CD4-positive, alpha-beta T cell (primary cell): ENCODE measurements at regions not wholly inside any gene's neighbourhood (a gene's known extent, or its start where the extent isn't known, plus 50 kb on each side); places are given as distances from the start of the nearest gene placed in this dataset.

ENCODE experiments used
- ATAC-seq: fragments of 200-7000 bp; cut with Tn5 transposase; one replicate; pipeline ENCODE4 v1.10.0; 2022; ENCODE audit warnings: mild to moderate bottlenecking; ENCODE audit not compliant: poor library complexity
- CTCF ChIA-PET: fragments of 350-600 bp; sonication (Branson Sonifier 250); formaldehyde crosslinking; loops from one replicate; lab custom pipeline; 2021; ENCODE audit warnings: antibody characterized with exemption, inconsistent platforms; lab: Charles Lee
- POLR2A ChIA-PET: fragments of 350-600 bp; sonication (Branson Sonifier 250); formaldehyde crosslinking; loops from one replicate; lab custom pipeline; 2021; ENCODE audit warnings: antibody characterized with exemption, inconsistent platforms; lab: Charles Lee
- DNase-seq, 14 experiments: peaks; one replicate each; pipeline ENCODE4 v3.0.0-alpha.2; 2013 to 2020; ENCODE audit warnings: mixed read lengths in 2 of 14
- H3K27ac ChIP-seq, 2 donors: one replicate each; pipeline versions ENCODE4 v1.5.1 to v1.7.0; 2013; ENCODE audit warnings: low read length in 2 of 2, low read depth in 1 of 2, mild to moderate bottlenecking in 1 of 2
- H3K27me3 ChIP-seq, 2 experiments: 1 replicate in 1 of 2; 2 replicates in 1 of 2; pipeline versions ENCODE4 v1.6.1 to v1.7.0; 2013; ENCODE audit warnings: low read length in 2 of 2, control low read depth in 1 of 2, mild to moderate bottlenecking in 1 of 2, moderate library complexity in 1 of 2; ENCODE audit not compliant: insufficient read depth in 2 of 2, control insufficient read depth in 1 of 2
- H3K36me3 ChIP-seq: one replicate; pipeline ENCODE4 v1.6.1; 2013; ENCODE audit warnings: low read length, control low read depth; ENCODE audit not compliant: insufficient read depth
- H3K4me1 ChIP-seq: one replicate; pipeline ENCODE4 v1.6.1; 2013; ENCODE audit warnings: low read length, control low read depth; ENCODE audit not compliant: insufficient read depth
- H3K4me3 ChIP-seq: one replicate; pipeline ENCODE4 v1.5.1; 2013; ENCODE audit warnings: mild to moderate bottlenecking, low read length, moderate library complexity
- H3K9me3 ChIP-seq, 2 experiments: 1 replicate in 1 of 2; 2 replicates in 1 of 2; pipeline versions ENCODE4 v1.6.1 to v1.7.0; 2013; ENCODE audit warnings: low read length in 2 of 2, mild to moderate bottlenecking in 2 of 2, control low read depth in 1 of 2, moderate library complexity in 1 of 2; ENCODE audit not compliant: control insufficient read depth in 1 of 2, insufficient read depth in 1 of 2
- H3K27ac Mint-ChIP-seq: one replicate; pipeline ENCODE4 v1.8.0; 2020; ENCODE audit warnings: mixed read lengths
- H3K27me3 Mint-ChIP-seq: one replicate; pipeline ENCODE4 v1.8.0; 2021; ENCODE audit warnings: mixed read lengths
- H3K36me3 Mint-ChIP-seq: one replicate; pipeline ENCODE4 v1.8.0; 2021; ENCODE audit warnings: low read depth, mixed read lengths
- H3K4me1 Mint-ChIP-seq: one replicate; pipeline ENCODE4 v1.8.0; 2021; ENCODE audit warnings: low read depth, mixed read lengths
- H3K4me3 Mint-ChIP-seq: one replicate; pipeline ENCODE4 v1.8.0; 2020; ENCODE audit warnings: mild to moderate bottlenecking, mixed read lengths
- H3K9me3 Mint-ChIP-seq: one replicate; pipeline ENCODE4 v1.8.0; 2020; ENCODE audit warnings: mixed read lengths
- CTCF ChIP-seq: fragments of 200-600 bp; IDR thresholded peaks from one replicate; pipeline ENCODE4 v1.8.0; 2022; ENCODE audit warnings: antibody characterized with exemption, mild to moderate bottlenecking
- intact Hi-C, 2 experiments: fragments of 100-400 bp; cut with DNase I in 1 of 2; cut with micrococcal nuclease in 1 of 2; formaldehyde crosslinking; loops; one replicate each; pipeline versions ENCODE4 v1.15.1 to v1.9.0; 2023 to 2025; cut with DNase I, micrococcal nuclease

- no peak for ATAC-seq
- H3K4me3 Mint-ChIP-seq: no peak overlapping the region
- H3K27ac ChIP-seq: no peak overlapping the region
- no peaks in the 10 kb centered on the region for H3K9me3 Mint-ChIP-seq
- no peaks in the 10 kb centered on the region for H3K36me3 ChIP-seq
- no peaks in the 10 kb centered on the region for H3K36me3 Mint-ChIP-seq
- no peak for DNase-seq
- H3K4me1 ChIP-seq: no peaks in the 10 kb centered on the region
- intact Hi-C loops: no loop called here
- TF ChIP-seq CTCF: no peak
- ChIA-PET CTCF (no interaction called here), POLR2A (no interaction called here)
- no peaks in the 10 kb centered on the region for H3K9me3 ChIP-seq
- no peak overlapping the region for H3K27ac Mint-ChIP-seq
- H3K27me3 ChIP-seq: no peaks in the 10 kb centered on the region
- H3K27me3 Mint-ChIP-seq: peaks cover 23% of the 10 kb centered on the region
- H3K4me1 Mint-ChIP-seq: no peaks in the 10 kb centered on the region
- H3K4me3 ChIP-seq: no peak overlapping the region
Measured at GRCh38 chr5:118778941-118779340, 209.4 kb downstream of the DTWD2 start.

DNA sequence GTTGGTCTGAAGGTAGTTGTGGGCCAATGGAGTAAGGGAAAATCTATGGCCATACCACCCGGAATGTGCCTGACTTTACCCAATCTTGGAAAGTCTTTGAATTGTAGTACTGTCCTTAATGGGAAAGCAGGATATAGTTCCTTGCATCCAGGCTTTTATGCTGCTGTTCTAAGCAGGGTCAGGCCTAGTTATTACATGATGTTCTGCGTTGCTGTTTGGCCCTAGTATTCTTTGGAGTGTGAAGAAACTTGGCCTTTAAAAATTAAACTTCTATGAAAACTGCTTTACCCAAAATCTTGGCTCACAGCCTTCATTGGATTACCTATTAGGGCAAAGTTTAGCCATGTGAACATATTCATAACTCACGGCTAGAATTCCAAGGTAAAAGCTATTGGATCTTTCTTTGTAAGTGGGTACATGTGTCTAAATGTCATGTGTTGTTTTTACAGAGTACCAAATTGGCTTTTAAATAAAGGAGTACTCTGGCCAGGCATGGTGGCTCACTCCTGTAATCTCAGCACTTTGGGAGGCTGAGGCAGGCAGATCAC lies 211.1 kb downstream of the DTWD2 start:
- no peak for ATAC-seq
- Histone ChIP-seq H3K27ac (no peak overlapping the region), H3K4me1 (no peaks in the 10 kb centered on the region), H3K9me3 (no peaks in the 10 kb centered on the region), H3K27me3 (no peaks in the 10 kb centered on the region), H3K36me3 (no peaks in the 10 kb centered on the region), H3K4me3 (no peak overlapping the region)
- H3K4me1 Mint-ChIP-seq: no peaks in the 10 kb centered on the region
- H3K27me3 Mint-ChIP-seq: peaks cover 19% of the 10 kb centered on the region
- ChIA-PET POLR2A (no interaction called here), CTCF (no interaction called here)
- intact Hi-C loops: no loop called here
- TF ChIP-seq CTCF: no peak
- no peak for DNase-seq
- H3K4me3 Mint-ChIP-seq: no peak overlapping the region
- H3K9me3 Mint-ChIP-seq: no peaks in the 10 kb centered on the region
- H3K36me3 Mint-ChIP-seq: no peaks in the 10 kb centered on the region
- H3K27ac Mint-ChIP-seq: no peak overlapping the region

GRCh38 chr5:118776755-118777154 lies 211.6 kb downstream of the DTWD2 start:
- no peak for TF ChIP-seq CTCF
- no peak overlapping the region for H3K4me3 ChIP-seq
- CTCF ChIA-PET: no interaction called here
- H3K27ac Mint-ChIP-seq: no peak overlapping the region
- H3K4me3 Mint-ChIP-seq: no peak overlapping the region
- no peaks in the 10 kb centered on the region for H3K9me3 Mint-ChIP-seq
- H3K36me3 ChIP-seq: no peaks in the 10 kb centered on the region
- no peaks in the 10 kb centered on the region for H3K4me1 Mint-ChIP-seq
- intact Hi-C loops: no loop called here
- no peaks in the 10 kb centered on the region for H3K27me3 ChIP-seq
- H3K27ac ChIP-seq: no peak overlapping the region
- POLR2A ChIA-PET: no interaction called here
- no peak for DNase-seq
- no peaks in the 10 kb centered on the region for H3K4me1 ChIP-seq
- no peaks in the 10 kb centered on the region for H3K9me3 ChIP-seq
- peaks cover 16% of the 10 kb centered on the region for H3K27me3 Mint-ChIP-seq
- H3K36me3 Mint-ChIP-seq: no peaks in the 10 kb centered on the region
- no peak for ATAC-seq
